ENCODE measurements at regions not wholly inside any gene's neighbourhood (a gene's known extent, or its start where the extent isn't known, plus 50 kb on each side); places are given as distances from the start of the nearest gene placed in this dataset.

- DNase-seq, result peak; percentile 71
Measured at GRCh38 chr4:177699365-177700213, 257.4 kb upstream of the AGA start.

- DNase-seq, result no peak
Measured at GRCh38 chr4:177706916-177707315, 264.7 kb upstream of the AGA start.

GRCh38 chr4:177713454-177713853 is 271.2 kb upstream of the AGA start:
- DNase-seq, result no peak

GRCh38 chr4:177717407-177717806 is 275.2 kb upstream of the AGA start:
- no peak for DNase-seq

- no peak for DNase-seq
Measured at GRCh38 chr4:177718514-177718913, 276.3 kb upstream of the AGA start.

- DNase-seq, result peak; percentile 13
Measured at GRCh38 chr4:177726111-177726510, 283.9 kb upstream of the AGA start.

GRCh38 chr4:177728361-177729152 is 286.3 kb upstream of the AGA start:
- no peak for DNase-seq

- no peak for DNase-seq
Measured at GRCh38 chr4:177729681-177730080, 287.4 kb upstream of the AGA start.

- DNase-seq, result peak; percentile 45
Measured at GRCh38 chr4:177737387-177737940, 295.2 kb upstream of the AGA start.

- DNase-seq, result peak; percentile 7
Measured at GRCh38 chr4:177740563-177740962, 298.3 kb upstream of the AGA start.

GRCh38 chr4:177759729-177760128 is 317.5 kb upstream of the AGA start:
- DNase-seq, result no peak

- no peak for DNase-seq
Measured at GRCh38 chr4:177761692-177762091, 319.5 kb upstream of the AGA start.

- no peak for DNase-seq
Measured at GRCh38 chr4:177769155-177769554, 326.9 kb upstream of the AGA start.

GRCh38 chr4:177770776-177771175 is 328.5 kb upstream of the AGA start:
- DNase-seq, result peak; percentile 71

GRCh38 chr4:177771645-177772044 is 329.4 kb upstream of the AGA start:
- DNase-seq, result no peak

GRCh38 chr4:177778623-177779022 is 336.4 kb upstream of the AGA start:
- DNase-seq, result no peak

- DNase-seq, result no peak
Measured at GRCh38 chr4:177785000-177785399, 342.8 kb upstream of the AGA start.

- no peak for DNase-seq
Measured at GRCh38 chr4:177789610-177790009, 347.4 kb upstream of the AGA start.

GRCh38 chr4:177791188-177791587 is 349.0 kb upstream of the AGA start:
- no peak for DNase-seq

- DNase-seq, result no peak
Measured at GRCh38 chr4:177796841-177797240, 354.6 kb upstream of the AGA start.

- DNase-seq, result no peak
Measured at GRCh38 chr4:177798161-177798560, 355.9 kb upstream of the AGA start.

- no peak for DNase-seq
Measured at GRCh38 chr4:177802162-177802561, 359.9 kb upstream of the AGA start.

- no peak for DNase-seq
Measured at GRCh38 chr4:177802661-177803060, 360.4 kb upstream of the AGA start.

- no peak for DNase-seq
Measured at GRCh38 chr4:177803151-177803550, 360.9 kb upstream of the AGA start.

Measured in fibroblast of skin of right quadriceps (primary cell).